B cell (primary cell): ENCODE measurements at regions not wholly inside any gene's neighbourhood (a gene's known extent, or its start where the extent isn't known, plus 50 kb on each side); places are given as distances from the start of the nearest gene placed in this dataset.

Source experiments
- CTCF ChIP-seq: fragments of 200-600 bp; IDR thresholded peaks from one replicate; pipeline ENCODE4 v1.8.0; 2022; ENCODE audit warnings: antibody characterized with exemption, mild to moderate bottlenecking
- EZH2 ChIP-seq: IDR thresholded peaks from 2 replicates; pipeline ENCODE4 v1.6.1; 2012; ENCODE audit warnings: borderline replicate concordance, low read depth, mild to moderate bottlenecking, moderate library complexity, low read length; ENCODE audit not compliant: insufficient read depth, poor library complexity, severe bottlenecking

GRCh38 chr2:83291083-83291482 is 1168.0 kb downstream of the SUCLG1 start:
- no peak for TF ChIP-seq CTCF
- TF ChIP-seq EZH2, result no peak
